Testis (tissue), 2 donors: ENCODE measurements at regions not wholly inside any gene's neighbourhood (a gene's known extent, or its start where the extent isn't known, plus 50 kb on each side); places are given as distances from the start of the nearest gene placed in this dataset.

Experiments
- CTCF ChIP-seq, 3 experiments: fragments of 450-650 bp in 2 of 3; fragments of 200-600 bp in 1 of 3; sonication (generic) in 1 of 3; IDR thresholded peaks; one replicate each; pipeline ENCODE4 v1.5.1; 2016 to 2019; ENCODE audit warnings: antibody characterized with exemption in 3 of 3, mild to moderate bottlenecking in 2 of 3, moderate library complexity in 1 of 3
- POLR2A ChIP-seq: fragments of 450-650 bp; IDR thresholded peaks from one replicate; pipeline ENCODE4 v1.6.1; 2017; ENCODE audit warnings: antibody characterized with exemption, mild to moderate bottlenecking, moderate library complexity

GRCh38 chr4:25505637-25505991, 128.6 kb downstream of the ANAPC4 start:
- TF ChIP-seq CTCF (IDR thresholded peaks at IDR 0.05) (no peak), POLR2A (no peak)
